LNCAP (cell line): ENCODE measurements at regions not wholly inside any gene's neighbourhood (a gene's known extent, or its start where the extent isn't known, plus 50 kb on each side); places are given as distances from the start of the nearest gene placed in this dataset.

Source experiments
- TF ChIP-seq, protein P1 (sequence below): fragments of 450-650 bp; IDR thresholded peaks from 2 replicates; pipeline ENCODE4 v1.5.1; 2017; ENCODE audit warnings: mild to moderate bottlenecking

DNA sequence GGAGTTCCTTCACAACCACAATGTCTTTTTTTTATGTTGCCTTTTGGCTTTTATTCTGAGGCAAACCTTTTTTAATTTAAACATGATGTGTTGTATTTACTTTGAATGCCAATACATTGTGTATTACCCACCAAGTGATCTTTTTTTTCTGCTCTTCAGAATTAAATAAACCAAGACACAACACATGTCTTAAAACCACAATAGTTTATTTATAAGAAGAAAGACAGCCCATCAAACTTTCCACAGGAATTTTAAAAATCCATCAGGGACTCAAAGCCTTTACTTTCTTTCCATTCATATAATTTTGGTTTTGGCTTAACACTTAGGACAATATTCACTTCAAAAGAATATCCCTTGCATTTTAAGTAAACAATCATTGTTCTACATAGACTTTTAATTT lies 321.8 kb upstream of the MEF2C start:
- TF ChIP-seq, protein P1, sequence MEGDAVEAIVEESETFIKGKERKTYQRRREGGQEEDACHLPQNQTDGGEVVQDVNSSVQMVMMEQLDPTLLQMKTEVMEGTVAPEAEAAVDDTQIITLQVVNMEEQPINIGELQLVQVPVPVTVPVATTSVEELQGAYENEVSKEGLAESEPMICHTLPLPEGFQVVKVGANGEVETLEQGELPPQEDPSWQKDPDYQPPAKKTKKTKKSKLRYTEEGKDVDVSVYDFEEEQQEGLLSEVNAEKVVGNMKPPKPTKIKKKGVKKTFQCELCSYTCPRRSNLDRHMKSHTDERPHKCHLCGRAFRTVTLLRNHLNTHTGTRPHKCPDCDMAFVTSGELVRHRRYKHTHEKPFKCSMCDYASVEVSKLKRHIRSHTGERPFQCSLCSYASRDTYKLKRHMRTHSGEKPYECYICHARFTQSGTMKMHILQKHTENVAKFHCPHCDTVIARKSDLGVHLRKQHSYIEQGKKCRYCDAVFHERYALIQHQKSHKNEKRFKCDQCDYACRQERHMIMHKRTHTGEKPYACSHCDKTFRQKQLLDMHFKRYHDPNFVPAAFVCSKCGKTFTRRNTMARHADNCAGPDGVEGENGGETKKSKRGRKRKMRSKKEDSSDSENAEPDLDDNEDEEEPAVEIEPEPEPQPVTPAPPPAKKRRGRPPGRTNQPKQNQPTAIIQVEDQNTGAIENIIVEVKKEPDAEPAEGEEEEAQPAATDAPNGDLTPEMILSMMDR: no peak

DNA sequence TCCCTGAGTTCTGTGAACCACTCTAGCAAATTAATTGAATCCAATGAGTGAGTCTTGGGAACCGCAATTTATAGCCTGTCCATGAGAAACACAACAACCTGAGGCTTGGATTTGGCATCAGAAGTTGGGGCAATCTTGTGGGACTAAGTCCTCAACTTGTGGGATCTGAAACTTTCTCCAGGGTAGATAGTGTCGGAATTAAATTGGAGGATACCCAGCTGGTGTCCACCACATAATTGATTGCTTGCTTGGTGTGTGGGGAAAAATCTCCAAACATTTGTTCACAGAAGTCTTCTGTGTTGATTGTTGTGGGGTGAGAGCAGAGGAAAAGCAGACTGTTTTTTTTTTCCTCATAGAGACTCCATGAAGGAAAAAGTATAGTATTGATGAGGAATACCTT lies 320.6 kb upstream of the MEF2C start:
- TF ChIP-seq, protein P1: no peak

DNA sequence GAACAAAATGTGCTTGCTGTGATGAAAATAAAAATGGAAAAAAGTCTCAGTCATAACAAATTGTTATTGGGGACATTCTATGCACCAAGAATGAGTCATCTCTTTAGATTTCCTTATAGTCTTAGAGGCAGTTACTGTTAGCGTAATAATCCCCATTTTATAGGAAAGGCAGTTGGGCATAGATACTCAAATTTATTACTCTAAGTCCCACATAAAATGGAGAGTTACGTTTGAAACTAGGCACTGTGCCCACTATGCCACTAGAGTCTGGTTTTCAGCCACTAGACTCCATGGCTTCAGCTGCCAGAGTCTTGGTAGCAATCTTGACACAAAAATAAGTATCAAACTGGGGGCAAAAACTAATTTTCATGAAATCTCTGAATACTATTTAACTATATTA lies 317.9 kb upstream of the MEF2C start:
- TF ChIP-seq, protein P1: no peak

DNA sequence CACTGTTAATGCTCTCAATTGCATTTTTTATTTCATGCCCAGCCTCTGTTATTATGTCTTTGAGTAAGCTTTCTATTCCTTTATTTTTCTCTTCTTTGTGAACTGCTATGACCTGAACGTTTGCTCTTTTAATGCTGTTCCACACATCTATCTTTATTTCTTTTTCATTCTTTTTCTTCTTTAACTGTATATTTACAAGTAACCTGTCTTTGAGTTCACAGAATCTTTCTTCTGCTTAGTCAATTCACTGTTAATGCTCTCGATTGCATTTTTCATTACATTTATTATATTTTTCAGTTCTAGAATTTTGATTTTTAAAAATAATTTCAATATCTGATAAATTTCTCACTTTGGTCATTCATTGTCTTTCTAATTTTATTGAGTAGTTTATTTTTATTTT lies 316.3 kb upstream of the MEF2C start:
- TF ChIP-seq, protein P1: no peak

DNA sequence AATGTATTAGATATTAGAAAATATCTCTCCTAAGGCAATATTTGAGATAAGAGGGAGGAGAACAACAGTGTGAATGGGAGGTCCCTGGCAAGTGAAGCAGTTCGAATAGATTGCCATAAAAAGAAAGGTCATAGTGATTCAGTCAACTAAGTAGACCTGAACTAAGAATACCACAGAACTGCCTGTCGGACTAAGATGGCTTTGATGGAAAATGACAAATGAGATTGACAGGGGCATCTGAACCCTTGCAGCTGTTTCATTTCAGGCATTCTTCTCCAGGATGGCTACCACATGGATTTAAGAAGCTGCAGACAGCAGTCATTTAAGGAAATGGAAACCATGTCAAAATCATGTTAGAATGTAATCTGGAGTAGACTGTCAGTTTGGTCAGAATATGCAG lies 308.4 kb upstream of the MEF2C start:
- TF ChIP-seq, protein P1: no peak

DNA sequence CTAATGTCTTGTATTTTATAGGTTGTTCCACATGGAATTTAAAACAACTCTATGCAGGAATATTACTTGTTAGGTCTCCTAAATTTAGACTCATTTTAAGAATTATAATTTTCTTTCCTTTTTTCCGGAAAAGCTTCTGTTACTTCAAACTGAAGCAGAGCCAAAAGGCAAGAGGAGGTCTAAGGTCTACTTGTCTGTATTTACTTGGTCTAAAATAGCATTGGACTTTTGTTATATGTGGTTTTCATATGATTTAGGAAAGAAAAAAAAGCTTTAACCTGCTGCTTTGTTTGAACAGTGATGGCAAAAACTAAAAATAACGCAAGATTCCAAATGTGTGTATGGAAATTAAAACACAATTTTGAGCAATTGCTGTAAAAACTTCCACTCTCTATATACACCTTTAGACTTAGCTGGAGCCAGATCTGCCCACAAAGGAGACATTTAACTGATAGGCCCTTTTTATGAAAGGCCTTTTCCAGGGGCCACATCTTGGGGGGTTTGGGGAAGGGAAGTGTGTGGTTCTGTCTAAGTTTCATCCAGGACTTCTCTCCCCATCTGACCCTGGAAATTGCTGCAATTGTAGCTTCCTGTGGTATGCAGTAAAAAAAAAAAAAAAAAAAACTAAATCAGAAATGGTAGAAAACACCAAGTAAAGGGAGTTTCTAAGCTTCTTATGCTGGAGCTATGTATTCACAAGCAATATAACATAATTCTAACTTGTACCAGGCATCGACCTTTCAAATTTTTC lies 307.7 kb upstream of the MEF2C start:
- TF ChIP-seq, protein P1: no peak

DNA sequence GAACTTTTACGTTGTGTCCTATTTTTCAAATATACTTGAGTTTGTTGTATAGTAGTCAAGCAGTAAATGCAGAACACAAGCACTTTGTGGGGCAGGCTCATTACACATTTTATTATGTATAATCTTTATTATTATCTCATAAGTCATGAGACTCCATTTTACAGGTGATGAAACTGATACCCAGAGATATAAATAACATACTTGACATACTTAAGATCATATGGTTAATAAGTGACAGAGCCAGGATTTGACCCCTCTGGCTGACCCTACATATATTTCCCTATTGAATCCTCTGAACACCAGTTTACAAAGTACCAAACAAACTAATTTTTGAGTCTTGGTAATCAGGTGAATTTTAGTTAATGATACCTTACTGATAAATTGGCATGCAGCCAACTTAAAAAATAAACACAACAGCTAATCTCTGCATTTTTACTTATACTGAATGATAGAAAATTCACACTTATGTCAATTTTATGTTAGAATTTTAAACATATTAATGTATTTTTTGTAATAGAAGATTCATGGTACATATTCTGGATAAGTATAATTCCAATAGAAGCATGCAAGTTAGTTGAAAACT lies 305.0 kb upstream of the MEF2C start:
- TF ChIP-seq, protein P1: no peak
